CD4-positive, alpha-beta T cell (primary cell): ENCODE measurements at regions not wholly inside any gene's neighbourhood (a gene's known extent, or its start where the extent isn't known, plus 50 kb on each side); places are given as distances from the start of the nearest gene placed in this dataset.

ENCODE experiments used
- ATAC-seq: fragments of 200-7000 bp; cut with Tn5 transposase; one replicate; pipeline ENCODE4 v1.10.0; 2022; ENCODE audit warnings: mild to moderate bottlenecking; ENCODE audit not compliant: poor library complexity
- CTCF ChIA-PET: fragments of 350-600 bp; sonication (Branson Sonifier 250); formaldehyde crosslinking; loops from one replicate; lab custom pipeline; 2021; ENCODE audit warnings: antibody characterized with exemption, inconsistent platforms; lab: Charles Lee
- POLR2A ChIA-PET: fragments of 350-600 bp; sonication (Branson Sonifier 250); formaldehyde crosslinking; loops from one replicate; lab custom pipeline; 2021; ENCODE audit warnings: antibody characterized with exemption, inconsistent platforms; lab: Charles Lee
- DNase-seq, 14 experiments: peaks; one replicate each; pipeline ENCODE4 v3.0.0-alpha.2; 2013 to 2020; ENCODE audit warnings: mixed read lengths in 2 of 14
- H3K27ac ChIP-seq, 2 donors: one replicate each; pipeline versions ENCODE4 v1.5.1 to v1.7.0; 2013; ENCODE audit warnings: low read length in 2 of 2, low read depth in 1 of 2, mild to moderate bottlenecking in 1 of 2
- H3K27me3 ChIP-seq, 2 experiments: 1 replicate in 1 of 2; 2 replicates in 1 of 2; pipeline versions ENCODE4 v1.6.1 to v1.7.0; 2013; ENCODE audit warnings: low read length in 2 of 2, control low read depth in 1 of 2, mild to moderate bottlenecking in 1 of 2, moderate library complexity in 1 of 2; ENCODE audit not compliant: insufficient read depth in 2 of 2, control insufficient read depth in 1 of 2
- H3K36me3 ChIP-seq: one replicate; pipeline ENCODE4 v1.6.1; 2013; ENCODE audit warnings: low read length, control low read depth; ENCODE audit not compliant: insufficient read depth
- H3K4me1 ChIP-seq: one replicate; pipeline ENCODE4 v1.6.1; 2013; ENCODE audit warnings: low read length, control low read depth; ENCODE audit not compliant: insufficient read depth
- H3K4me3 ChIP-seq: one replicate; pipeline ENCODE4 v1.5.1; 2013; ENCODE audit warnings: mild to moderate bottlenecking, low read length, moderate library complexity
- H3K9me3 ChIP-seq, 2 experiments: 1 replicate in 1 of 2; 2 replicates in 1 of 2; pipeline versions ENCODE4 v1.6.1 to v1.7.0; 2013; ENCODE audit warnings: low read length in 2 of 2, mild to moderate bottlenecking in 2 of 2, control low read depth in 1 of 2, moderate library complexity in 1 of 2; ENCODE audit not compliant: control insufficient read depth in 1 of 2, insufficient read depth in 1 of 2
- H3K27ac Mint-ChIP-seq: one replicate; pipeline ENCODE4 v1.8.0; 2020; ENCODE audit warnings: mixed read lengths
- H3K27me3 Mint-ChIP-seq: one replicate; pipeline ENCODE4 v1.8.0; 2021; ENCODE audit warnings: mixed read lengths
- H3K36me3 Mint-ChIP-seq: one replicate; pipeline ENCODE4 v1.8.0; 2021; ENCODE audit warnings: low read depth, mixed read lengths
- H3K4me1 Mint-ChIP-seq: one replicate; pipeline ENCODE4 v1.8.0; 2021; ENCODE audit warnings: low read depth, mixed read lengths
- H3K4me3 Mint-ChIP-seq: one replicate; pipeline ENCODE4 v1.8.0; 2020; ENCODE audit warnings: mild to moderate bottlenecking, mixed read lengths
- H3K9me3 Mint-ChIP-seq: one replicate; pipeline ENCODE4 v1.8.0; 2020; ENCODE audit warnings: mixed read lengths
- CTCF ChIP-seq: fragments of 200-600 bp; IDR thresholded peaks from one replicate; pipeline ENCODE4 v1.8.0; 2022; ENCODE audit warnings: antibody characterized with exemption, mild to moderate bottlenecking
- intact Hi-C, 2 experiments: fragments of 100-400 bp; cut with DNase I in 1 of 2; cut with micrococcal nuclease in 1 of 2; formaldehyde crosslinking; loops; one replicate each; pipeline versions ENCODE4 v1.15.1 to v1.9.0; 2023 to 2025; cut with DNase I, micrococcal nuclease

DNA sequence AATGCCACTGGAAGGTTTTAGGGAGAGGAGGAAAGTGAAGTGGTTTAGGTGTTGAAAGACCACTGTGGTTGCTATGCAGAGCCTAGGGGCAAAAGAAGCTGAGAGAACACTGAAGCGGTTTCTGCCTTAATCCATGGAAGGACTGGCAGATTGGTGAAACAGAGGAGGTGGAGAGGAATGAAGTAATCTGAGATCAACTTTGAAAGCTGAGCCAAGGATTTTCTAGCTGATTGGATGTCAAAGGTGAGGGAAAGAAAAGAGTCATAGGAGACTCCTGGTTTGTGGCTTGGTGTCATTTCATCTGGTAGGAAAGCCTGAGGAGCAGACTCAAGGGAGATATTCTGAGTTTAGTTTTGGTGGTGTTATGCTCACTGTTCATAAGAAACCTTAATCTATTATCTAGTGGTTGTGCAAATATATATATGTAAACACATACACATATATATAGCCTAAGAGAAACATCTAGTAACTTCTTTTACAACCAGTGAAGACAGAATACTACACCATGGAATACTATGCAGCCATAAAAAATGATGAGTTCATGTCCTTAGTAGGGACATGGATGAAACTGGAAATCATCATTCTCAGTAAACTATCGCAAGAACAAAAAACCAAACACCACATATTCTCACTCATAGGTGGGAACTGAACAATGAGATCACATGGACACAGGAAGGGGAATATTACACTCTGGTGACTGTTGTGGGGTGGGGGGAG lies 134.1 kb upstream of the CREB1 start:
- Histone ChIP-seq H3K36me3 (no peaks in the 10 kb centered on the region), H3K4me3 (no peak overlapping the region), H3K27me3 (no peaks in the 10 kb centered on the region), H3K27ac (no peak overlapping the region), H3K4me1 (no peaks in the 10 kb centered on the region), H3K9me3 (no peaks in the 10 kb centered on the region)
- ChIA-PET POLR2A (no interaction called here), CTCF (no interaction called here)
- no peak for ATAC-seq
- Mint-ChIP-seq H3K27me3 (no peaks in the 10 kb centered on the region), H3K4me3 (no peak overlapping the region), H3K4me1 (no peaks in the 10 kb centered on the region), H3K9me3 (no peaks in the 10 kb centered on the region), H3K36me3 (no peaks in the 10 kb centered on the region), H3K27ac (no peak overlapping the region)
- no peak for DNase-seq
- no peak for TF ChIP-seq CTCF
- intact Hi-C loops = no loop called here

DNA sequence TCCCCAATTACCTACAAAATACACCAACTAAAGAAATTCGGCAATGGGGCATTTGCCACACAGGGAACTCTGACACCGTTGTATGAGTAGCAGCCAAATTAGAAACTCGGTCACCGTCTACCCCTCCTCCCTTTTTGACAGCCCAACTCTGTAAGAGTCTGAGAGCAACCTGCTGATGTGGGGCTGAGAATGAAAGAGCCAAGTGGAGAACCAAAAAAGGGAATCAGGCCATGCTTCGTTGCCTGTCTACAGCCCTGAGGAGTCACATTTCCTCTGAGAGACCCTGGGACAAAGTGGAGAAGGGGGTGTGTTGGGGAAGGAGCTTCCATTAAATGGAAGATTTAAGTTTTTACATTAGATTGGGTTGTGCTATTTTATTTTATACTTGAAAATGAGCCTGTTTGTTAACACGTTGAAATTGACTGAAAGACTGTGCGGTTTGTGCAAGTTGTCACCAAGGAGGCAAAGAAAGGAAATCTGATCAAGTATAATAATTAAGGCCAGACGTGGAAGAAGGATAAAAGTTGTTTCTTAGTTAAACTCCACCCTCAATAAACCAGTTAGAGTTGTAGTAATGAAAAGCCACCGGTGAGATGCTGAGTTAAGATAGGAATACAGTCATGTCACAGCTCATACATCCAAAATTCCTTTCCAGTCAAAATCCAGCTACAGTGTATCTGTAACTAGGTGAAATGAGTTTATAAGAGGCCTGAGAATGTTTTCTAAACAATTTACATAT lies 131.7 kb upstream of the CREB1 start:
- no peaks in the 10 kb centered on the region for H3K4me1 Mint-ChIP-seq
- no peak overlapping the region for H3K27ac Mint-ChIP-seq
- H3K4me3 Mint-ChIP-seq = no peak overlapping the region
- no peaks in the 10 kb centered on the region for H3K9me3 ChIP-seq
- no peaks in the 10 kb centered on the region for H3K9me3 Mint-ChIP-seq
- H3K4me3 ChIP-seq = no peak overlapping the region
- ChIA-PET CTCF (interaction anchor here (0.9 kb wide), 1 partner anchor 59 kb away, joined by 3 read pairs; no protein-coding TSS in a partner anchor), POLR2A (no interaction called here)
- H3K36me3 Mint-ChIP-seq = no peaks in the 10 kb centered on the region
- H3K4me1 ChIP-seq = no peaks in the 10 kb centered on the region
- no peaks in the 10 kb centered on the region for H3K27me3 Mint-ChIP-seq
- intact Hi-C loops = no loop called here
- no peak for TF ChIP-seq CTCF
- H3K36me3 ChIP-seq = no peaks in the 10 kb centered on the region
- ATAC-seq (no peak), DNase-seq (no peak)
- no peaks in the 10 kb centered on the region for H3K27me3 ChIP-seq
- no peak overlapping the region for H3K27ac ChIP-seq

- intact Hi-C loops = no loop called here
Observed at GRCh38 chr2:207399301-207399700, 130.5 kb upstream of the CREB1 start.

More at GRCh38 chr2:207399301-207399700, 130.5 kb upstream of the CREB1 start:
- Mint-ChIP-seq H3K36me3 (no peaks in the 10 kb centered on the region), H3K27me3 (no peaks in the 10 kb centered on the region), H3K27ac (no peak overlapping the region), H3K9me3 (no peaks in the 10 kb centered on the region), H3K4me3 (no peak overlapping the region), H3K4me1 (no peaks in the 10 kb centered on the region)
- no peak overlapping the region for H3K4me3 ChIP-seq
- H3K36me3 ChIP-seq = no peaks in the 10 kb centered on the region
- CTCF ChIA-PET = no interaction called here
- H3K4me1 ChIP-seq = no peaks in the 10 kb centered on the region
- H3K9me3 ChIP-seq = no peaks in the 10 kb centered on the region
- POLR2A ChIA-PET = no interaction called here
- H3K27me3 ChIP-seq = no peaks in the 10 kb centered on the region
- DNase-seq = no peak
- no peak overlapping the region for H3K27ac ChIP-seq
- ATAC-seq = no peak
- TF ChIP-seq CTCF = no peak
